OCI-LY1 (cell line): ENCODE measurements at regions not wholly inside any gene's neighbourhood (a gene's known extent, or its start where the extent isn't known, plus 50 kb on each side); places are given as distances from the start of the nearest gene placed in this dataset.

Experiments used
- EZH2 ChIP-seq: fragments of 200-600 bp; sonication (generic), shearing (Covaris generic); IDR thresholded peaks from 2 replicates; pipeline ENCODE4 v1.8.0; 2017; ENCODE audit warnings: borderline replicate concordance, mixed run types, mild to moderate bottlenecking, antibody characterized with exemption, low read length, moderate library complexity, mixed read lengths
- TF ChIP-seq, protein P1 (sequence below): fragments of 200-600 bp; sonication (generic), shearing (Covaris generic); IDR thresholded peaks from 2 replicates; pipeline ENCODE4 v1.5.1; 2017; ENCODE audit warnings: mild to moderate bottlenecking, antibody characterized with exemption, low read length, moderate library complexity, mixed read lengths

DNA sequence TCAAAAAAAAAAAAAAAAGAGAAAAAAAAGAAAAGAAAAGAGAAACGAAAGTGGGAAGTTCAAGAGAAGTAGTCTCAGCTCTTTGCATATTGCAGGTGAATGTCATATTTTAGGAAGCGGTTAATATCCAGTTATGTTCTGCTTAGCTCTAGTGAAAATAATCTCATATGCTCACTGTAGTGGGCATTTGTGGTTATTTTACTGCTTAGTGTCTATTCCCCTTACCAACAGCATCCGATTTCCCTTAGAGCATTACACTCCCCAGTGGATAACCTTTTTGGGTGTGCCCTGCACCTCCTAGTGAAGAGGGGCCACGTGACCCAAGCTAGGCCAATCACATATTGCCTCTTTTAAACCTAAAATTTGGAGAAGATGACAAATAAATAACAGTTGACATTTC, 111.2 kb upstream of the ZNF827 start:
- TF ChIP-seq, protein P1, sequence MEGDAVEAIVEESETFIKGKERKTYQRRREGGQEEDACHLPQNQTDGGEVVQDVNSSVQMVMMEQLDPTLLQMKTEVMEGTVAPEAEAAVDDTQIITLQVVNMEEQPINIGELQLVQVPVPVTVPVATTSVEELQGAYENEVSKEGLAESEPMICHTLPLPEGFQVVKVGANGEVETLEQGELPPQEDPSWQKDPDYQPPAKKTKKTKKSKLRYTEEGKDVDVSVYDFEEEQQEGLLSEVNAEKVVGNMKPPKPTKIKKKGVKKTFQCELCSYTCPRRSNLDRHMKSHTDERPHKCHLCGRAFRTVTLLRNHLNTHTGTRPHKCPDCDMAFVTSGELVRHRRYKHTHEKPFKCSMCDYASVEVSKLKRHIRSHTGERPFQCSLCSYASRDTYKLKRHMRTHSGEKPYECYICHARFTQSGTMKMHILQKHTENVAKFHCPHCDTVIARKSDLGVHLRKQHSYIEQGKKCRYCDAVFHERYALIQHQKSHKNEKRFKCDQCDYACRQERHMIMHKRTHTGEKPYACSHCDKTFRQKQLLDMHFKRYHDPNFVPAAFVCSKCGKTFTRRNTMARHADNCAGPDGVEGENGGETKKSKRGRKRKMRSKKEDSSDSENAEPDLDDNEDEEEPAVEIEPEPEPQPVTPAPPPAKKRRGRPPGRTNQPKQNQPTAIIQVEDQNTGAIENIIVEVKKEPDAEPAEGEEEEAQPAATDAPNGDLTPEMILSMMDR: no peak
- no peak for TF ChIP-seq EZH2
